AG04449 (cell line): ENCODE measurements at regions not wholly inside any gene's neighbourhood (a gene's known extent, or its start where the extent isn't known, plus 50 kb on each side); places are given as distances from the start of the nearest gene placed in this dataset.

Experiments used
- CTCF ChIA-PET: fragments of 350-600 bp; formaldehyde crosslinking; extraction: SDS; loops from one replicate; lab custom pipeline; 2021; ENCODE audit warnings: antibody characterized with exemption; lab: Yijun Ruan, JAX
- POLR2A ChIA-PET: fragments of 400-600, 350-600 bp; formaldehyde crosslinking; extraction: SDS; loops from one replicate; lab custom pipeline; 2020; ENCODE audit warnings: antibody characterized with exemption, inconsistent platforms; lab: Yijun Ruan, JAX
- DNase-seq: peaks from one replicate; pipeline ENCODE4 v3.0.0-alpha.2; 2010; ENCODE audit warnings: low read depth, low spot score
- H3K4me3 ChIP-seq: 2 replicates; pipeline ENCODE4 v1.5.1; 2011; ENCODE audit warnings: low read depth, mild to moderate bottlenecking, control low read depth, low read length
- CTCF ChIP-seq: IDR thresholded peaks from one replicate; pipeline ENCODE4 v1.5.1; 2011; ENCODE audit warnings: mild to moderate bottlenecking, moderate library complexity, low read length, control low read depth, inconsistent platforms; ENCODE audit not compliant: insufficient read depth; ENCODE audit errors: missing control alignments

GRCh38 chr20:11850901-11851300 lies 66.8 kb upstream of the BTBD3 start:
- CTCF ChIA-PET = no interaction called here
- no peak for DNase-seq
- no peak for TF ChIP-seq CTCF
- POLR2A ChIA-PET = no interaction called here
- no peak overlapping the region for H3K4me3 ChIP-seq

GRCh38 chr20:11851646-11852045 lies 66.0 kb upstream of the BTBD3 start:
- CTCF ChIA-PET = no interaction called here

GRCh38 chr20:11852189-11852588 lies 65.5 kb upstream of the BTBD3 start:
- CTCF ChIA-PET = interaction anchor here (1.2 kb wide), 1 partner anchor 12 kb away, joined by 3 read pairs; no protein-coding TSS in a partner anchor
- DNase-seq = no peak
- no peak for TF ChIP-seq CTCF
- no peak overlapping the region for H3K4me3 ChIP-seq
- POLR2A ChIA-PET = no interaction called here

More at GRCh38 chr20:11851646-11852045, 66.0 kb upstream of the BTBD3 start:
- POLR2A ChIA-PET = no interaction called here
- no peak for TF ChIP-seq CTCF
- H3K4me3 ChIP-seq = no peak overlapping the region
- no peak for DNase-seq

- POLR2A ChIA-PET = no interaction called here
- H3K4me3 ChIP-seq = no peak overlapping the region
- CTCF ChIA-PET = interaction anchor here (0.9 to 1.2 kb wide), 2 partner anchors 11 to 15 kb away, joined by 3 read pairs; no protein-coding TSS in a partner anchor
- TF ChIP-seq CTCF = no peak
- DNase-seq = no peak
These were observed 64.9 kb upstream of the BTBD3 start for GRCh38 chr20:11852811-11853210.

- H3K4me3 ChIP-seq = no peak overlapping the region
- CTCF ChIA-PET = interaction anchor here (0.9 to 1.2 kb wide), 2 partner anchors 11 to 14 kb away, joined by 3 read pairs; no protein-coding TSS in a partner anchor
- no peak for TF ChIP-seq CTCF
- no peak for DNase-seq
- POLR2A ChIA-PET = no interaction called here
These were observed 64.3 kb upstream of the BTBD3 start for GRCh38 chr20:11853359-11853758.

- DNase-seq = no peak
- TF ChIP-seq CTCF = no peak
- no peak overlapping the region for H3K4me3 ChIP-seq
- ChIA-PET POLR2A (no interaction called here), CTCF (no interaction called here)
These were observed 56.2 kb upstream of the BTBD3 start for GRCh38 chr20:11861479-11861878.
